K562 (cell line): ENCODE measurements at regions not wholly inside any gene's neighbourhood (a gene's known extent, or its start where the extent isn't known, plus 50 kb on each side); places are given as distances from the start of the nearest gene placed in this dataset.

Source experiments
- ATF1 ChIP-seq, 2 experiments: fragments of 450-650 bp in 1 of 2; IDR thresholded peaks; 2 replicates each; pipeline ENCODE4 v1.6.1; 2016; ENCODE audit warnings: missing compliant biosample characterization in 1 of 2, missing genetic modification characterization in 1 of 2
- TEAD4 ChIP-seq, 2 experiments: sonication (generic) in 1 of 2; formaldehyde crosslinking in 1 of 2; IDR thresholded peaks; 2 replicates each; pipeline versions ENCODE4 v1.6.1 to v1.8.0; 2012 to 2022; ENCODE audit warnings: borderline replicate concordance in 1 of 2, inconsistent platforms in 1 of 2, low read length in 1 of 2, mild to moderate bottlenecking in 1 of 2, missing genetic modification reagents in 1 of 2
- TF ChIP-seq, protein P1 (sequence below): sonication (generic); formaldehyde crosslinking; IDR thresholded peaks from 2 replicates; pipeline ENCODE4 v1.8.0; 2022; ENCODE audit warnings: mild to moderate bottlenecking, low read depth, missing genetic modification reagents

DNA sequence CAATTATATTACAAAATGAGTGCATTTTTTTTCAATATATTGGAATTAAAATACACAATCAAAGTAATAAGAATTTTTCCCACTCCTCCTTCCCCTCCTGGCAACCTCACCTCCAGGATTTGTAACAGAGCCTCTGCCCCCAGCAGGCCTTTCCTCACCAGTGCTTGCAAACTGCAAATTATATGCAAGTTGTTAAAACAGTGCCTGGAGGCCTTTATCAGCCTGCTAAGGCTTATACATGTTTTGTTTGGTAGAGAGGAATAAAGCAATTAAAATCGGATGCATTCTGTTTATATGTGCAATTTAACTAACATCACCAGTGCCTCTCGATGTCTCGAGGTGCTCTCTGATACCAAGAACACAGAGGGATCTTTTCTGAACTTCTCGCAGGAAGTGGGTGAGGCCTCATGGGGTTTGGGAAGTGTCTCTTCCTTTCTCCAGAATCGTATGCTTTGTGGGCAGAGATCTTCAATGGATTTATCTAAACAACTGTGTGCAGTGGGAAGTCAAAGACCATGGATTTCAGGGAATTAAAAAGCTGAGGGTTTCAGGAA, 186.8 kb downstream of the CDH26 start:
- TF ChIP-seq TEAD4 (IDR thresholded peaks at IDR 0.05; ENCODE audit: low read length) (no peak), TEAD4 (CRISPR knock-in tag; IDR thresholded peaks at IDR 0.05; ENCODE audit: borderline replicate concordance) (no peak), ATF1 (CRISPR knock-in tag; IDR thresholded peaks at IDR 0.05) (no peak), ATF1 (tag; IDR thresholded peaks at IDR 0.05) (no peak)
- TF ChIP-seq, protein P1, sequence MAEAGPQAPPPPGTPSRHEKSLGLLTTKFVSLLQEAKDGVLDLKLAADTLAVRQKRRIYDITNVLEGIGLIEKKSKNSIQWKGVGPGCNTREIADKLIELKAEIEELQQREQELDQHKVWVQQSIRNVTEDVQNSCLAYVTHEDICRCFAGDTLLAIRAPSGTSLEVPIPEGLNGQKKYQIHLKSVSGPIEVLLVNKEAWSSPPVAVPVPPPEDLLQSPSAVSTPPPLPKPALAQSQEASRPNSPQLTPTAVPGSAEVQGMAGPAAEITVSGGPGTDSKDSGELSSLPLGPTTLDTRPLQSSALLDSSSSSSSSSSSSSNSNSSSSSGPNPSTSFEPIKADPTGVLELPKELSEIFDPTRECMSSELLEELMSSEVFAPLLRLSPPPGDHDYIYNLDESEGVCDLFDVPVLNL (CRISPR knock-in tag), result no peak
